HL-60 (cell line): ENCODE measurements at regions not wholly inside any gene's neighbourhood (a gene's known extent, or its start where the extent isn't known, plus 50 kb on each side); places are given as distances from the start of the nearest gene placed in this dataset.

ENCODE experiments used
- DNase-seq, 2 experiments: peaks; one replicate each; pipeline ENCODE4 v3.0.0-alpha.2; 2010 to 2020; ENCODE audit warnings: low read depth in 1 of 2, low spot score in 1 of 2
- H3K27ac ChIP-seq: fragments of 250-450 bp; sonication (Bioruptor Pico); replicated peaks from 2 replicates; pipeline ENCODE4 v1.5.1; 2020; ENCODE audit warnings: mild to moderate bottlenecking, moderate library complexity
- H3K27me3 ChIP-seq: fragments of 250-450 bp; sonication (Bioruptor Pico); 2 replicates; pipeline ENCODE4 v1.5.1; 2021; ENCODE audit warnings: mild to moderate bottlenecking, moderate library complexity; ENCODE audit not compliant: insufficient read depth, poor library complexity, severe bottlenecking
- H3K4me3 ChIP-seq: replicated peaks from 2 replicates; pipeline ENCODE4 v1.5.1; 2011; ENCODE audit warnings: mild to moderate bottlenecking, control low read depth, low read length; ENCODE audit not compliant: insufficient read depth
- GABPA ChIP-seq: IDR thresholded peaks from 2 replicates; pipeline ENCODE4 v1.6.1; 2012; ENCODE audit warnings: low read depth
- POLR2AphosphoS5 ChIP-seq: IDR thresholded peaks from 2 replicates; pipeline ENCODE4 v1.6.1; 2012; ENCODE audit warnings: low read depth
- SPI1 ChIP-seq: IDR thresholded peaks from 2 replicates; pipeline ENCODE4 v1.6.1; 2012; ENCODE audit warnings: low read depth, mild to moderate bottlenecking, borderline replicate concordance
- TF ChIP-seq, protein P1 (sequence below): IDR thresholded peaks from one replicate; pipeline ENCODE4 v1.5.1; 2011; ENCODE audit warnings: low read length, control low read depth, inconsistent platforms; ENCODE audit not compliant: insufficient read depth
- TF ChIP-seq, protein P2 (sequence below): IDR thresholded peaks from 2 replicates; pipeline ENCODE4 v1.6.1; 2012; ENCODE audit warnings: low read depth; ENCODE audit not compliant: insufficient replicate concordance

DNA sequence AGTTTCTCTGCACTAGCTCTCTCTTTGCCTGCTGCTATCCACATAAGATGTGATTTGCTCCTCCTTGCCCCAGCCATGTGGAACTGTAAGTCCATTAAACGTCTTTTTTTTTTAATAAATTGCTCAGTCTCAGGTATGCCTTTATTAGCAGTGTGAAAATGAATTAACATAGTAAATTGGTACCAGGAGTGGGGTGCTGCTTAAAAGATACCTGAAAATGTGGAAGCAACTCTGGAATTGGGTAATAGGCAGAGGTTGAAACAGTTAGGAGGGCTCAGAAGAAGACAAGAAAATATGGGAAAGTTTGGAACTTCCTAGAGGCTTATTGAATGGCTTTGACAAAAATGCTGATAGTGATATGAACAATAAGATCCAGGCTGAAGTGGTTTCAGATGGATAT is 159.8 kb downstream of the FSCB start:
- DNase-seq: no peak
- Histone ChIP-seq H3K4me3 (no peak overlapping the region), H3K27me3 (no peaks in the 10 kb centered on the region), H3K27ac (no peak overlapping the region)
- TF ChIP-seq, protein P1, sequence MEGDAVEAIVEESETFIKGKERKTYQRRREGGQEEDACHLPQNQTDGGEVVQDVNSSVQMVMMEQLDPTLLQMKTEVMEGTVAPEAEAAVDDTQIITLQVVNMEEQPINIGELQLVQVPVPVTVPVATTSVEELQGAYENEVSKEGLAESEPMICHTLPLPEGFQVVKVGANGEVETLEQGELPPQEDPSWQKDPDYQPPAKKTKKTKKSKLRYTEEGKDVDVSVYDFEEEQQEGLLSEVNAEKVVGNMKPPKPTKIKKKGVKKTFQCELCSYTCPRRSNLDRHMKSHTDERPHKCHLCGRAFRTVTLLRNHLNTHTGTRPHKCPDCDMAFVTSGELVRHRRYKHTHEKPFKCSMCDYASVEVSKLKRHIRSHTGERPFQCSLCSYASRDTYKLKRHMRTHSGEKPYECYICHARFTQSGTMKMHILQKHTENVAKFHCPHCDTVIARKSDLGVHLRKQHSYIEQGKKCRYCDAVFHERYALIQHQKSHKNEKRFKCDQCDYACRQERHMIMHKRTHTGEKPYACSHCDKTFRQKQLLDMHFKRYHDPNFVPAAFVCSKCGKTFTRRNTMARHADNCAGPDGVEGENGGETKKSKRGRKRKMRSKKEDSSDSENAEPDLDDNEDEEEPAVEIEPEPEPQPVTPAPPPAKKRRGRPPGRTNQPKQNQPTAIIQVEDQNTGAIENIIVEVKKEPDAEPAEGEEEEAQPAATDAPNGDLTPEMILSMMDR: no peak
- TF ChIP-seq GABPA: no peak
- TF ChIP-seq SPI1: no peak
- TF ChIP-seq, protein P2, sequence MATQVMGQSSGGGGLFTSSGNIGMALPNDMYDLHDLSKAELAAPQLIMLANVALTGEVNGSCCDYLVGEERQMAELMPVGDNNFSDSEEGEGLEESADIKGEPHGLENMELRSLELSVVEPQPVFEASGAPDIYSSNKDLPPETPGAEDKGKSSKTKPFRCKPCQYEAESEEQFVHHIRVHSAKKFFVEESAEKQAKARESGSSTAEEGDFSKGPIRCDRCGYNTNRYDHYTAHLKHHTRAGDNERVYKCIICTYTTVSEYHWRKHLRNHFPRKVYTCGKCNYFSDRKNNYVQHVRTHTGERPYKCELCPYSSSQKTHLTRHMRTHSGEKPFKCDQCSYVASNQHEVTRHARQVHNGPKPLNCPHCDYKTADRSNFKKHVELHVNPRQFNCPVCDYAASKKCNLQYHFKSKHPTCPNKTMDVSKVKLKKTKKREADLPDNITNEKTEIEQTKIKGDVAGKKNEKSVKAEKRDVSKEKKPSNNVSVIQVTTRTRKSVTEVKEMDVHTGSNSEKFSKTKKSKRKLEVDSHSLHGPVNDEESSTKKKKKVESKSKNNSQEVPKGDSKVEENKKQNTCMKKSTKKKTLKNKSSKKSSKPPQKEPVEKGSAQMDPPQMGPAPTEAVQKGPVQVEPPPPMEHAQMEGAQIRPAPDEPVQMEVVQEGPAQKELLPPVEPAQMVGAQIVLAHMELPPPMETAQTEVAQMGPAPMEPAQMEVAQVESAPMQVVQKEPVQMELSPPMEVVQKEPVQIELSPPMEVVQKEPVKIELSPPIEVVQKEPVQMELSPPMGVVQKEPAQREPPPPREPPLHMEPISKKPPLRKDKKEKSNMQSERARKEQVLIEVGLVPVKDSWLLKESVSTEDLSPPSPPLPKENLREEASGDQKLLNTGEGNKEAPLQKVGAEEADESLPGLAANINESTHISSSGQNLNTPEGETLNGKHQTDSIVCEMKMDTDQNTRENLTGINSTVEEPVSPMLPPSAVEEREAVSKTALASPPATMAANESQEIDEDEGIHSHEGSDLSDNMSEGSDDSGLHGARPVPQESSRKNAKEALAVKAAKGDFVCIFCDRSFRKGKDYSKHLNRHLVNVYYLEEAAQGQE: no peak
- no peak for TF ChIP-seq POLR2AphosphoS5

DNA sequence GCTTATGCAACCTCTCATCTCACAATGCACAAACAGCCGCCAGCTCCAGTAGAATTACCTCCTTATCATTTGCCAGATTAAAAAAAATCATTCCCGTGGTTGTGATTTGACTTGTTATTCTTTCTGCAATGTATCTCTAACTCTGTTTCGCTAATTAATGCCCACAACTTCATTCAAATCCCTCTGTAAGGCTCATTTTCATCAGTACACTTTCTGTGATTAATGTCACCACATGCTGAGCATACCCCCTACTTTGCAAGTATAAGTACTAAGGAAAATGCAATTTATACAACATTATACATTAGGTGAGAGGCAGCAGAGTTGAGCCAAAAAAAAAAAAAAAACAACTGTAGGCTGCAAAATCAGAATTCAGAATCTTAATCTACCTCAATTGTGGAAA is 166.0 kb downstream of the FSCB start:
- TF ChIP-seq, protein P2: no peak
- H3K4me3 ChIP-seq: no peak overlapping the region
- no peak for DNase-seq

DNA sequence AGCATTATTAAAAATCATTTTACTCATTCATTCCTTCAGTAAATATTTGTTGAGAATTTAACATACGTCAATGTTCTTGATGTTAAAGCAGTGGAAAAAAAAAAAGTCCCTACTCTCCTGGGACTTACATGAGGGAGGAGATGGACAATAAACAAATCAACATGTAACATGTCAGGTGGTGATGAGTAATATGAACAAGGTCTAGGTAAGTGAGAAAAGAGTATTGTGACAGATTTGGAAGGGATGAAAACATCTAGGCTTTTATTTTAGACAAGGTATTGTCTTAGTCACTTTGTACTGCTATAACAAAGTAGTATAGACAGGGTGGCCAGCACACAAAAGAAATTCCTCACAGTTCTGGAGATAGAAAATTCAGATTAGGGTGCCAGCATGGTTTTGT is 167.2 kb downstream of the FSCB start:
- no peak for TF ChIP-seq GABPA
- TF ChIP-seq POLR2AphosphoS5: no peak
- no peak for TF ChIP-seq SPI1
- no peaks in the 10 kb centered on the region for H3K27me3 ChIP-seq
- no peak overlapping the region for H3K4me3 ChIP-seq
- H3K27ac ChIP-seq: no peak overlapping the region
- no peak for DNase-seq

More for the DNA sequence above, 166.0 kb downstream of the FSCB start:
- Histone ChIP-seq H3K27ac (no peak overlapping the region), H3K27me3 (no peaks in the 10 kb centered on the region)

DNA sequence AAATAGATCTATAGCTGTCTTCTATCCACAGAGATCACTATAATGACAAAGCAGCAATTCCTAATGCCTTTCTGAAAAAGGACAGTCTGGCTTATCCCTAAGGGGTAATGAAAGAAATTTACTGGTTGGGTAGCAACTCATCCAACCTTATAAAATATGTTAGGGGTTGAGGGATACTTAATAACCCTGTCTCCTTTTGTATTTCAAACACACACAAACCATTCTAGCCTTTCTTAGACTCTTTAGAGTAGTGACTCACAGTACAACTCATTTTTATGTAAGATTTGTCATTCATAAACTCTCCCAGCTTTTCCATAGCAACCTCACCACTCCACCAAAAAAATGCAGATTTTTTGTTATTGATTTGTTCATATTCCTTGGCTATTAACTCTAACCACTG is 167.9 kb downstream of the FSCB start:
- DNase-seq: no peak
- TF ChIP-seq SPI1: no peak
- TF ChIP-seq, protein P2: no peak
- TF ChIP-seq, protein P1: no peak
- Histone ChIP-seq H3K4me3 (no peak overlapping the region), H3K27ac (no peak overlapping the region), H3K27me3 (no peaks in the 10 kb centered on the region)
